Right ventricle myocardium inferior (tissue), 1 donor: ENCODE measurements at regions not wholly inside any gene's neighbourhood (a gene's known extent, or its start where the extent isn't known, plus 50 kb on each side); places are given as distances from the start of the nearest gene placed in this dataset.
"Not testable (repeated sequence)": the region's sequence is repeated elsewhere in the genome, so short reads cannot be mapped to it uniquely, and the experiment has no call there.

Experiments
- ATAC-seq: fragments of 200-7000 bp; cut with Tn5 transposase; one replicate; pipeline ENCODE4 v1.9.1; 2020; ENCODE audit warnings: mild to moderate bottlenecking, moderate library complexity
- DNase-seq: peaks from one replicate; pipeline ENCODE4 v3.0.0; 2021; ENCODE audit errors: missing footprints
- intact Hi-C: fragments of 100-400 bp; cut with DNase I; formaldehyde crosslinking; loops from one replicate; pipeline ENCODE4 v1.11.0; 2022
- donor health status: DM: no; HTN: yes; CAD: no; lungs with severe emphysema.

DNA sequence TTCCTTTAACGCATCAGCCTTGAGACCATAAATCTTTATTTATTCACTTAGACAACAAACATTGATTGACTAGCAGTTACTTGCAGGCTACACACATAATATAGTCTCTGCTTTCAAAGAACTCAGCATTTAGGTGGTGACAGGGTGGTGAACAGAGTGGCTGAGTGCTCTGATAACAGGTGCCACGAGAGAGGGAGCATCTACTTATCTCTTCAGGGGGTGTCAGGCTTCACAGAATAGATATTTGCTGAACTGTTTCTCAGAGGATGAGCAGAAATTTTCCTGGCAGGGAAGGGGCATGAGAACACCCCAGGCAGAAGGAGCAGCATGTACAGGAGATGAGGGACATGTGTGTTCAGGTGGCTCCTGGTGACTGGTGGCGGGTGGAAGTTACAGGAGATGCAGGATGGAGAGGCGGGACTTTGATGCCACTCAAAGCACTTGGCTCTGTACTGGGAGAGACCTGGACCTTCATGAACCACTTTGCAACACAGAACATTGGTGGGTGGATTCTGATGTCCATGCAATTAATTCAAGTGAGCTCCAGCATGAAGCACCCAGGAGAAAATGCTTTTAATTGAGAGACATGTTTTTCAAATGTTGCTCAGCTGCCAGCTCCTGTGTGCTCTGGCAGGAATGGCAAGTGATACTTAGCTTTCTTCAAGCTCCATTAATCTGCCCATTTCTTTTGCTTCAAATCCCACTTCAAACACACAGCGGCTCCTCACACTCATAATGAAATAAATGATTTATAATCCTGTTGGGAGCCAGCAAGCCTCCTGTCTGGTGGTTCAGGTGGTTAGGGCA lies 248.9 kb downstream of the MYCN start:
- DNase-seq (no peak), ATAC-seq (no peak)
- intact Hi-C loops = no loop called here

DNA sequence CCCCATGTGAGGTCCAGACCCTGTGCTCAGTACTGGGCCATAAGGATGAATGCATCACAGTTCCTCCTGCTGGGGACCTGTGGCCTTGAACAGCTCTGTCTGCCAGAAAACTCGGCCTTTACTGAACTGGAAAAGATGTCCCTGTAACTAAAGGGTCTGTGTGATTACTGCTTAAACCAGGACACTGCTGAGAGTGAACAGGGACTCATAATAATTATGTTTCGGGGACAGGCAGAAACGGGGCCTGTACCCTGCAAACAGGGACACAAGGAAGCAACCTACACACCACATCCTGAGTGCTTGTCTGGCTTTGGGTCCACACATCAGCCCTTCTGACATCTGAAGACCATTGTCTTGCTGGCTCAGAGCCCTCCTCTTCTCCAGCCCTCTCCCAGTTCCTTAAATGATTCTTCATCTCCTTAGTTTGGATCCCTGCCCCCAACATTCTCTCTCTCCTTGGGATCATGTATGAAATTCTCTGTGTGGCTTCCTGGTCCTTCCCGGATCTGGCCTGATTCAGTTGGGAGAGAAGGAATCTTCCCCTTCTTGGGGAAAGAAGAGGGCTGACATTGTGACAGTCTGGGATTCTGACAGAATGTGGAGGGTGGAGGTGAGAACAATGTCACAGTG lies 248.0 kb downstream of the MYCN start:
- DNase-seq = no peak
- intact Hi-C loops = no loop called here

DNA sequence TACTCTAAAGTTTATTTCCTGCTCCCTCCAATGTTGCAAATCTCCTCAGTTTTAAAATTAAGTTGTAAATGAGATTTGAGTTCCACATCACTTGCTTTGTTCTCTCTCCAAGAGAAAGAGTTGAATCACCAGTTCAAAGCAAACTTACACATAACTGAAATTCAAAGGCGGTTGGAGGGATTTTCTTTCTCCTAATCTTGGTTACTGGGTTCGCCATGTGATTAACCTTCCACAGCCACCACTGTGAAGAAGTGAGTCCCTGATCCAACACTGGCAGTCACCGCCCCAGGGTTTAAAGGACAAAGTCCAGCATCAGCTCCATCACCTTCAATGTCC lies 247.1 kb downstream of the MYCN start:
- ATAC-seq = no peak
- intact Hi-C loops = no loop called here
- no peak for DNase-seq

More for the DNA sequence above, 248.0 kb downstream of the MYCN start:
- ATAC-seq = no peak

DNA sequence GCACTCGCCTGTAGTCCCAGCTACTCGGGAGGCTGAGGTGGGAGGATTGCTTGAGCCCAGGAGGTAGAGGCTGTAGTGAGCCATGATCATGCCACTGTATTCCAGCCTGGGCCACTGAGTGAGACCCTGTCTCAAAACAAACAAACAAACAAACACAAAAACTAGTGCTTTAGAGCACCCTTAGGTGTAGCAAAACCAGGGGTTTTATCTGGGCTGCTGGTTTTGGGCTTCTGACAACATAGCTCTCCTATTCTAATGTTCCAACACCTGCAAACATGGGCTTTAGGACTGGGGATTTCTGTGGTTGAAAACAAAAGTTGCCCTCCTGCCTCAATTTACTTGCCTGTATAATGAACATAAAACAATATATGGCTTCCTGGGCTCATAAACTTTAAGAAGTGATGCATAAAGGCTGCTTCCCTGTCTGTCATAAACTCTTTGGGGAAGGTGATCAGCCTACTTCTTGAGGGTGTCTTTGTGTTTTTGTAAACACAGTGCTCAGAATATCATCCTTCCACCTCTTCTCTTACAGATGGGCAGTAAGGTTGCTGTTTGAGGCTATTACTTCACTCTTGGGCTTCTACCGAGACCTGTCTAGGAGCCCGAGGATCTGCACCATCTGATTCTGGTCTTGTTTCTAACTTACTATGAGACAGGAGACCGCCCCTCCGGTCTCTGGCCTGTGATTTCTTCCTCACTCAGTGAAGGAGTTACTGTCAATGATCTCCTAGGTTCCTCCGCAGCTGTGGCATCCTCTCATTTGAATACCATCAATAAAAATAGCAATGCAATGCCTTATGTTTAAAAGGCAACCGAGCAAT lies 246.5 kb downstream of the MYCN start:
- DNase-seq (no peak), ATAC-seq (no peak)
- intact Hi-C loops = no loop called here

DNA sequence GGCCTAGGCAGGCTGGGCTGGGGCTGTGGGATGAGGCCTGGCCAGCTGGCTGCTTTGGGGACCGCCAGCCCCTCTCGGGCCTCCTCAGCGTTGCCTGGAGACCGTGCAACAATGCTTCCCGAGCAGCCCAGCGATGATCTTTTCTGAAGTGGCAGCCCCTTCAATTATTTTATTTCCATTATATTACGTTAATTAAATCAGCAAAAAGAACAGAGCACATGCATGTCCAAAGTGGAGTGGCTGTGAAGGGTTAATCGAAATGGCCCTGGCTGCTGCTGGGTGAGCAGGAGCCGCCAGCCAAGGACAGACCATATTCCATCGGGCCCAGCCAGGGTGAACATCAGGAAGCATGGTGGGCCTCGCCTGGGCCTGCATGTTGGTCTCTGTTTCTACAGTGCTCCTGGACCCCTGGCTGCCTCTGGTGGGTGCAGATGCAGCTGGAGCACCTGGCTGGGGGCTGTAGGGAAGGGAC lies 245.5 kb downstream of the MYCN start:
- no peak for ATAC-seq
- intact Hi-C loops = no loop called here
- no peak for DNase-seq

DNA sequence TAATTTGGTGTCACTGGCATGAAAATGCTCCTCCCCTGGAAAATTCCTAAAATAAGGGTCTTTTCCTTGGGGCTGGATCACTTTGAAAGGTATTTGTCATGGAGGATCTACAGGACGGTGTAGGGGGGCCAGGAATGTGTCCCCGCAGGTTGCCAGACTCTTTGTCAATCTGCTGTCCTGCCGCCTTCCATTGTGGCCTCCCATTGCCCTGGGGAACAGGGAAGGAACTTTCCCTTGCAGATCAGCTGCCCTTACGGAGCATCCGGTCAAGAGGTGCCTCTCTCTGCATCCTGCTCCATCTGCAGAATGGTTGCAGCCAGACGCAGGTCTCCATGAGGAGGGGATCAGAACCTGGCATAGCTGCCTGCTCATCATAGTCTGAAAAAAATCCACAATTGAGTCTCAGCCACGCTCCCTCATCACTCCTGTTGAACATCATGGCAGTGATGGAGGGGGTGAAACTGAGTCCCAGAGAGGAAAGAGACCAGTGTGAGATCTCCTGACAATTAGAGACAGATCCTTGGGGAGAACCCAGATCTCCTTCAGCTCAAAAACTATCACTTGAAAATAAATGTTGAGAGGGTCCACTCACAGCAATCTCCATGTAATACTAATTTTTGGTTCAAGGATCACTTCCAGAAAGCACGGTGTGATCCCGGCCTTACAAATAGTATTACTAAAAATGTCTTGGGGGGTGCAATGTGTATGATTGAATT lies 244.8 kb downstream of the MYCN start:
- ATAC-seq (no peak), DNase-seq (no peak)
- intact Hi-C loops = no loop called here

DNA sequence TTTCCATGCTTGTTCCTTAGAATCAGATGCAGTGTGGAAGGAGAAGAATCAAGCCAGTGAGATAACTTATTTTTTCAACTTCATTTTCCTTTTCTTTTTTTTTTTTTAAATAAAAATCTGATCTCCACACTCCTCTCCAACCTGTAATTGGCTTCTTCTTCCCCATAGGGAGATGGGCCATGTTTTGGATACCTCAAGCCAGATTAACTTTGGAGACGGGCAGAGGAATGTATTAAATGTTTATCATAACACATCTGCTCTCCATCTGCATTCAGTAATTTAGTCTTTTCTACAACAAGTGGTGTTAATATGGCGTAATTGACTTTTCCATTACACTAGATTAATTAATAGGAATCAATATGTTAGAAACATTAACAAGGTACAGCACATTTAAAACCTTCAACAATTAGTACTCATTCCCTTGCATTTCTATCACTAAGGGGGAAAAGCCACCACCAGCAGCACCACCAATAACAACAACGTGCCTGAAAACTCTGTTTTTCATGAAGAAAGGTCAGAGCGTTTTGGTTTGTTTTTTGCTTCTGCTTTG lies 244.1 kb downstream of the MYCN start:
- intact Hi-C loops = no loop called here
- ATAC-seq (no peak), DNase-seq (no peak)

DNA sequence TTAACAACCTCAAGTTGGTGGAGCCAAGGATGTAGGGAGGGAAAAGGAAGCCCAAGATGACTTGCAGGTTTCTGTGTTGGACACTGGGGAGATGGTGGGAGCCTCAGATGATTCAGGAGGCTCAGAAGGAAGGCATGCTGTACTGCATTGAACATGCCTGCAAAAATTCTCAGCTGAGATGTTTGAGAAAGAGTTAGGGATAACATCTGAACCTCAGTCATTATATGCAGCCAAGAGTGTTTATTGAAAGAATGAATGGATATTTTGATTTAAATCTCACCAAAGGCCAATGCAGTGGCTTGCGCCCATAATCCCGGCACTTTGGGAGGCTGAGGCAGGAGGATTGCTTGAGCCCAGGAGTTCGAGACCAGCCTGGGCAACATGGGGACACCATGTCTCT lies 243.0 kb downstream of the MYCN start:
- ATAC-seq (no peak), DNase-seq (no peak)
- intact Hi-C loops = no loop called here

DNA sequence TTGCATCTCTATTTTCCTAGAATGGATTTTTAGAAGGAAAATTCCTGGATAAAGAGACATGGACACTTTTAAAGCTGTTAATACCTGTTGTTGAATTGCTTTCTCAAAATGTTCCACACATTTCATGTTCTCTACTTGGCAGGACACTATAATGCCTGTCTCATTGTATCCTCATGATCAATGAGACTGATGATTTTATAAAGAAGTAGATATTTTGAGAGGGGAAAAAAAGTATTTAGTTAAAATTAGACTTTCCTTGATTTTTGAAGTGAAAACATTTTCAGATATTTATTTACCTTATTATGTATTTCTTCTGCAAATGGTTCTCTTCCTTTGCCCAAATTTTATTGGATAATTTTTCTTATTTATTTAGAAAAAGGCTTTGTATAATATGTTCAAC lies 242.5 kb downstream of the MYCN start:
- intact Hi-C loops = no loop called here
- DNase-seq = no peak
- no peak for ATAC-seq

DNA sequence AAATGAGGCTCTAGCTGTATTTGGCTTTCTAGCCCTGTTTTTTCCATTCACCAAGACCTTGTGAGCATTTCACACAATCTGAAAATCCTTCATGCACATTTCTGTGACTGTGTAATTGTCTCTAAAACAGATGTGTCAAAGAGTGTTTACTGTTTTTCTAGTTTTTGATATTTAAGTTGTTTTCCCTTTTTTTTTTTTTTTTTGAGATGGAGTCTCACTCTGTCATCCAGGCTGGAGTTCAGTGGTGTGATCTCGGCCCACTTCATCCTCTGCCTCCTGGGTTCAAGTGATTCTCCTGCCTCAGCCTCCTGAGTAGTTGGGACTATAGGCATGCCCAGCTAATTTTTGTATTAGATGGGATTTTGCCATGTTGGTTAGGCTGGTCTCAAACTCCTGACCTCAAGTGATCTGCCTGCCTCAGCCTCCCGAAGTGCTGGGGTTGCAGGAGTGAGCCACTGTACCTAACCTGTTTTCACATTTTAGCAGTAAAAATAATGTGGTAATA lies 242.0 kb downstream of the MYCN start:
- intact Hi-C loops, DNase-seq, ATAC-seq: not testable (repeated sequence)

DNA sequence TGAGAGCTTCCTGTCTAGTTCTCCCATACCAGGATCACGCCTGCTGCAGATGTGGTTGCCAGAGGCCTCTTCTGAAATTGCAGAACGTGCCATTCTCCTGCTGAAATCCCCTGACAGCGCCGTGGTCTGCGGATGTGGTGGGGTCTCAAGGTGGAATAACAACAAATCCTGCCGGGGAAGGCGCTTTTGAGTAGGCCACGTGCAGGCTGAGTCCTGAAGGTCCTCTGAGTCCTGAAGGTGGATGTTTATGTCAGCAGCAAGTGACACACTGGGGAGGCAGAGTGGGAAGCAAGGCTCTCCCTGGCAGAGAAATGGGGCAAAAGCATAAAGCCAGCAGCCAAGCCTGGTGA lies 241.4 kb downstream of the MYCN start:
- intact Hi-C loops = no loop called here
- no peak for DNase-seq
- no peak for ATAC-seq

DNA sequence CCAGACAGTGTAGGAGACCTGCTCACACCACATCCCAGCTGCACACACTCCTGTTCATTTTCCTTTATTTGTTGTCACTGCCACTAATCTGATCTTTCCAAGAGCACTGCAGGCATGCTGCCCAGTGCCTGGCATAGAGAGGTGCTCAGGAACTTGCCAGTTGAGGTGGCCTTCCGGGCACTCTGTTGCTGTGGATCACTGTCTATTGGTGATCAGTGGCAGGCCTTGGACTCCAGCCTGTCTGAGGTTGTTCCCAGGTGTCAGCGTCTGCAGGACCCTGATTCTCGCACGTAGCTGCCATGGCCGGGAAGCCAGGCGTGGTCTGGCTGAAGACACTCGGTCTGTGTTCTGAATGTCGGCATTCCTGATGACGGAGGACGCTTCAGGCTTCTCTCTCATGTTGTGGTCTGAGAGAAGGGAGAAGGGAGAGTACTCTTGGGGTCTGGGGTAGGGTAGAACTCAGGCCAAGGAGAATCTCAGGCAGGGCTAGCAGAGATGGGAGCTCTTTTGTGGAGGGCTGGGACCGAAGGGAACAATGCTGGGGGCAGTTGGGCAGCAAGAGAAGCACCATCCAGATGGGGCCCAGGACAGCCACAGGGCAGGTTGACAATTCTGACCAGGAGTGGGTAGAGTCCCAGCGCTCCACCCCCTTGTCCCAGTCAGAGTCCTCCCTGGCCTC lies 240.9 kb downstream of the MYCN start:
- ATAC-seq (no peak), DNase-seq (no peak)
- intact Hi-C loops = no loop called here

DNA sequence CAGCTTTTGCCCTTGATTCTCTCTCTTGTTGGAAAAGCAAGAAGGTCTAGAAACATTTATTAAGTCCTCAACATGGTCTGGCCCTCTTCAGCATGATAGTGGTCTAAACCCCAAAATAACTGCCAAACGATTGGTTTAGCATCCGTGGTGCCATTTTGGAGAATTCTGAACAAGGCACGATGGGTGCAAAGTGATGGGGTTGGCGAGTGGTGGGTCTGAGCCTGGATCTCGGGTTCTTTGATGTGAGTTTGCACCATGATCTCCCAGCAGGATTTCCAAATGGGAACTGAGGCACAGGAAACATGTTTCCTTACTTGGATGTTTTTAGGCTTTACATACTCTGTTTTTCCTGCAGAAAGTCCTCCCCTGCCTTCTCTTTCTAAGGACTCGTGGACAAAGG lies 240.3 kb downstream of the MYCN start:
- intact Hi-C loops = no loop called here
- DNase-seq (no peak), ATAC-seq (no peak)

DNA sequence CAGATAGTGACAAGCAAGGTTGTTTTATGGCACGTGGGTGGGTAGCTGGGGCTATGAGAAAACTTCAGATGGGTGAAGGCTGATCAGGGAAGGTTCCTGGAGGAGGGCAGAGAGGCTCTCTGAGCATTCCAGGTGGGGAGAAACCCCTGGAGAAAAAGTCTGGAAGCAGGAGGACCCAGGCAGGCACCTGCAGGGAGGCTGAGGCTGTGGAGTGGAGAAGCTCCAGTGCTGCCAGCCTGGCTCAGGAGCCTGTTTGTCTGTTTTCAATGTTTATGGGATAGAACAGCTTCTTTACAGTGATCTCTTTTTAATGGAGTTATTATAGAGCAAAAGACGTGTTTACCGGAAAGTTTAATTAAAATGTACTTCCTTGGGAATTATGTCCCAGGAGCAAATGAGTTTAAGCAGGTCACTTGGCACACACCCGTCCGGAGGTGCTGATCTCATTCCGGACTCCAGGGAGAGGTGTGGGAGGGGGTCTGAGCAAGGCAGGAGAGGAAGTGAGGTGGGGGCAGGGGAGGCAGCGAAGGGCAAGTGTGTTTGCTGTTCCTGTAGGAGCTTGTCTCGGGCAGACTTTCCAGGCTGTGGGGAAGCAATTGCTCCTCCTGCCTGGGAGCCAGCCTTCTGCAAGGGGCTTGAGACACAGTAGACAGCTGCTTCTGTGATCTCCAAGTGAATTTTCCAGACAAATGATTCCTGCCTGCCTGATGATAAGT lies 239.5 kb downstream of the MYCN start:
- ATAC-seq (no peak), DNase-seq (no peak)
- intact Hi-C loops = no loop called here

DNA sequence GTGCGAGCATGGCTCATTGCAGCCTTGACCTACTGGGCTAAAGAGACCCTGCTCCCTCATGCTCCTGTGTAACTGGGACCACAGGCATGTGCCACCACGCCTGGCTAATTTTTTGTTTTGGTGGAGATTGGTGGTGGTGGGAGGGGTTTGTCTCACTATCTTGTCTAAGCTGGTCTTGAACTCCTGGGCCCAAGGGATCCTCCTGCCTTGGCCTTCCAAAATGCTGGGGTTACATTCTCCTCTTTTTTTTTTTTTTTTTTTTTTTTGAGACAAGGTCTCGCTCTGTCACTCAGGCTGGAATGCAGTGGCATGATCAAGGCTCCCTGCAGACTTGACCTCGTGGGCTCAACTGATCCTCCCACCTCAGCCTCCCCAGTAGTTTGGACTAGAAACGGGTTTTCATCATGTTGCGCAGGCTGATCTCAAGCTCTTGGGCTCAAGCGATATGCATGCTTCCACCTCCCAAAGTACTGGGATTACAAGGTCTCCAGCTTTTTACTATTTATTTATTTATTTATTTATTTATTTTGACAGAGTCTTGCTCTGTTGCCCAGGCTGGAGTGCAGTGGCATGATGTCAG lies 238.3 kb downstream of the MYCN start:
- no peak for ATAC-seq
- DNase-seq = no peak
- intact Hi-C loops = no loop called here

DNA sequence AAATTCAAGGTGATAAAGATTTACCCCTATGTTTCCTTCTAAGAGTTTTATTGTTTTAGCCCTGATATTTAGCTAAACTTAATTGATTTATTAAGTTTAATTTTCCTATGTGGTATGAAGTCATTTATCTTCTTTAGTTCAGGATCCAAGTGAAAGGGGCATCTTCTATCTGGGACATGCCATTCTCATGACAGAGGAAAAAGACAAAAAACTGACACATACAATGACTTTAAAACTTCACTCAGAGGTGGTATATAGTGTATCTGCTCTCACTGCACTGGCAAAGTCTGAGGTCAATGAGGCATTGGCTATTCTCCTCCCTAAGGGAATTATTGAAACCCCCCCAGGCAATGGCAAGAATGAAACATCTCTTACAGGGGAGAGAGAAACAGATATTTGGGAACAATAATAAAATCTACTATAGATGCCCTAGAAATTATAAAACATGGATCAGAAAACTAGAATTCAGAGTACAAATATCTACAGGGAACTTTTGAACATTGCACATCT lies 237.4 kb downstream of the MYCN start:
- ATAC-seq (no peak), DNase-seq (no peak)
- intact Hi-C loops = no loop called here

DNA sequence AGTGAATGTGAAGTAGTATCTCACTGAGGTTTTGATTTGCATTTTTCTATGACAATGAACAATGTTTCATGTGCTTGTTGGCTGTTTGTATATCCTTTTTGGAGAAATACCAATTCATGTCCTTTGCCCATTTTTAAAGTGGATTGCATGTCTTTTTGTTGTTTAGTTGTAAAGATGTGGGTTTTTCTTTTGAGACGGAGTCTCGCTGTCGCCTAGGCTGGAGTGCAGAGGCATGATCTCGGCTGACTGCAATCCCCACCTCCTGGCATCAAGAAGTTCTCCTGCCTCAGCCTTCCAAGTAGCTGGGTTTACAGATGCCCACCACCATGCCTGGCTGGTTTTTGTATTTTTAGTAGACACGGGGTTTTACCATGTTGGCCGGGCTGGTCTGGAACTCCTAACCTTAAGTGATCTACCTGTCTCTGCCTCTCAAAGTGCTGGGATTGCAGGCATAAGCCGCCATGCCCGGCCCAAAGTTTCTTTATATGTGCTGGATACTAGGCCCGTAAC lies 236.7 kb downstream of the MYCN start:
- DNase-seq (no peak), ATAC-seq (no peak)
- intact Hi-C loops = no loop called here
